ENCODE measurements at regions not wholly inside any gene's neighbourhood (a gene's known extent, or its start where the extent isn't known, plus 50 kb on each side); places are given as distances from the start of the nearest gene placed in this dataset.

DNA sequence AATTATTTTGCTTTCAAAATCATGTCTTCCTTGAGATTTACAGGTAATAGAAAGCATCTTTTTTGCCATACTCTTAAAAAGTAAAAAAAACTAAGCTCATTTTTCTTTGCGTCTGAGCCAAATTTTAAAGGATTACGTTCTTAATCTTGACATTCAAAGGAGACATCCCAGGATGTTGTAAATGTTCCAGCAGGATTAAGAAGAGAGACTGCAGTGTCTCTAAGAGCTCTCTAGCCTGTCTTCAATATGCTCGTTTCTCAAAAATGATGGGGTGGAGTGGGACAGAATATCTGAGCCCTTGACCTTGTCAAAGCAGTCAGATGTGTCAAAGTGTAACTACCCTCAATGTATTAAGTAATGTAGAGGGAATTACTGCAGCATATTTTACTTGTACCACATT, 363.3 kb downstream of the PCDH7 start:
- H3K9me3 ChIP-seq: no peaks in the 10 kb centered on the region
- no peaks in the 10 kb centered on the region for H3K36me3 ChIP-seq
- H3K4me1 ChIP-seq: no peaks in the 10 kb centered on the region
- no peak overlapping the region for H3K4me3 ChIP-seq
- H3K27ac ChIP-seq: no peak overlapping the region
- H3K27me3 ChIP-seq: no peaks in the 10 kb centered on the region
- TF ChIP-seq POLR2AphosphoS5 (IDR thresholded peaks at IDR 0.05): no peak
- TF ChIP-seq POLR2A (IDR thresholded peaks at IDR 0.05): no peak
- TF ChIP-seq, protein P1, sequence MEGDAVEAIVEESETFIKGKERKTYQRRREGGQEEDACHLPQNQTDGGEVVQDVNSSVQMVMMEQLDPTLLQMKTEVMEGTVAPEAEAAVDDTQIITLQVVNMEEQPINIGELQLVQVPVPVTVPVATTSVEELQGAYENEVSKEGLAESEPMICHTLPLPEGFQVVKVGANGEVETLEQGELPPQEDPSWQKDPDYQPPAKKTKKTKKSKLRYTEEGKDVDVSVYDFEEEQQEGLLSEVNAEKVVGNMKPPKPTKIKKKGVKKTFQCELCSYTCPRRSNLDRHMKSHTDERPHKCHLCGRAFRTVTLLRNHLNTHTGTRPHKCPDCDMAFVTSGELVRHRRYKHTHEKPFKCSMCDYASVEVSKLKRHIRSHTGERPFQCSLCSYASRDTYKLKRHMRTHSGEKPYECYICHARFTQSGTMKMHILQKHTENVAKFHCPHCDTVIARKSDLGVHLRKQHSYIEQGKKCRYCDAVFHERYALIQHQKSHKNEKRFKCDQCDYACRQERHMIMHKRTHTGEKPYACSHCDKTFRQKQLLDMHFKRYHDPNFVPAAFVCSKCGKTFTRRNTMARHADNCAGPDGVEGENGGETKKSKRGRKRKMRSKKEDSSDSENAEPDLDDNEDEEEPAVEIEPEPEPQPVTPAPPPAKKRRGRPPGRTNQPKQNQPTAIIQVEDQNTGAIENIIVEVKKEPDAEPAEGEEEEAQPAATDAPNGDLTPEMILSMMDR (IDR thresholded peaks at IDR 0.05): no peak
- intact Hi-C loops (cut with DNase I; ENCODE audit: low total_unique reads): no loop called here
- DNase-seq (ENCODE audit: low spot score in 2 of 2): no peak

DNA sequence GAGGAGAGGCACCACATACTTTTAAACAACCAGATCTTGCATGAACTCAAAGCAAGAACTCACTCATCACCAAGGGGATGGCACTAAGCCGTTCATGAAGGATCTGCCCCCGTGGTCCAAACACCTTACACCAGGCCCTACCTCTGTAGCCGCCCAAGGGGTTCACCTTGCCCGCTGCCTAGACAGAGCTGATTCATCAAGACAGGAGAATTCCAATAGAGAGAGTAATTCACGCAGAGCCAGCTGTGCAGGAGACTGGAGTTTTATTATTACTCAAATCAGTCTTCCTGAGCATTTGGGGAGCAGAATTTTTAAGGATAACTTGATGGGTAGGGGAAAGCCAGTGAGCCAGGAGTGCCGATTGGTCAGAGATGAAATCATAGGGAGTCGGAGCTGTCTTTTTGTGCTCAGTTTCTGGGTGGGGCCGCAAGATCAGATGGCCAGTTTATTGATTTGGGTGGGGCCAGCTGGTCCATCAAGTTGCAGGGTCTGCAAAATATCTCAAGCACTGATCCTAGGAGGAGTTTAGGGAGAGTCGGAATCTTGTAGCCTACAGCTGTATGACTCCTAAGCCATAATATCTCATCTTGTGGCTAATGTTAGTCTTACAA, 364.7 kb downstream of the PCDH7 start:
- Histone ChIP-seq H3K27me3 (no peaks in the 10 kb centered on the region), H3K36me3 (no peaks in the 10 kb centered on the region), H3K27ac (no peak overlapping the region), H3K4me3 (no peak overlapping the region), H3K4me1 (no peaks in the 10 kb centered on the region), H3K9me3 (no peaks in the 10 kb centered on the region)
- intact Hi-C loops (cut with DNase I; ENCODE audit: low total_unique reads): no loop called here
- no peak for DNase-seq (ENCODE audit: low spot score in 2 of 2)
- no peak for TF ChIP-seq POLR2AphosphoS5 (IDR thresholded peaks at IDR 0.05)
- TF ChIP-seq POLR2A (IDR thresholded peaks at IDR 0.05): no peak
- TF ChIP-seq, protein P1 (IDR thresholded peaks at IDR 0.05): no peak

DNA sequence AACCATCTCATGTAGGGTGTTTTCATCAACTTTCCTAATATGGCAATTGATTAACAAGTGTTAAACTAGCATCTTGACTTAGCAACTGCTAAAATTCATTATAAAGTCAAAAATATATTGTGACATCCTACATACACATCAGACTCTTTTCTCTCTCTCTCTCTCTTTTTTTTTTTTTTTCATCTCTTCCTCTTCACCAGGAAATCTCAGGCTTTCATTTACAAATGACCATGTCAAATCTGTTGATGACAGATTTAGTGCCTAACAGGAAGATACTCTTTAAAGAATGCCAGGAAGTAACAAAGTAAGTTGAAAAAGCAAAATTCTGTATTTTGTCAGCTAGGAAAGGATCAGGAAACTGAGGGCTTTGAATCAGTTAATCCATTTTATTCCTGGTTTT, 365.5 kb downstream of the PCDH7 start:
- intact Hi-C loops (cut with DNase I; ENCODE audit: low total_unique reads): no loop called here
- no peaks in the 10 kb centered on the region for H3K4me1 ChIP-seq
- no peaks in the 10 kb centered on the region for H3K9me3 ChIP-seq
- no peak overlapping the region for H3K4me3 ChIP-seq
- H3K27ac ChIP-seq: no peak overlapping the region
- no peaks in the 10 kb centered on the region for H3K27me3 ChIP-seq
- DNase-seq (ENCODE audit: low spot score in 2 of 2): no peak
- no peak for TF ChIP-seq POLR2A (IDR thresholded peaks at IDR 0.05)
- no peaks in the 10 kb centered on the region for H3K36me3 ChIP-seq

DNA sequence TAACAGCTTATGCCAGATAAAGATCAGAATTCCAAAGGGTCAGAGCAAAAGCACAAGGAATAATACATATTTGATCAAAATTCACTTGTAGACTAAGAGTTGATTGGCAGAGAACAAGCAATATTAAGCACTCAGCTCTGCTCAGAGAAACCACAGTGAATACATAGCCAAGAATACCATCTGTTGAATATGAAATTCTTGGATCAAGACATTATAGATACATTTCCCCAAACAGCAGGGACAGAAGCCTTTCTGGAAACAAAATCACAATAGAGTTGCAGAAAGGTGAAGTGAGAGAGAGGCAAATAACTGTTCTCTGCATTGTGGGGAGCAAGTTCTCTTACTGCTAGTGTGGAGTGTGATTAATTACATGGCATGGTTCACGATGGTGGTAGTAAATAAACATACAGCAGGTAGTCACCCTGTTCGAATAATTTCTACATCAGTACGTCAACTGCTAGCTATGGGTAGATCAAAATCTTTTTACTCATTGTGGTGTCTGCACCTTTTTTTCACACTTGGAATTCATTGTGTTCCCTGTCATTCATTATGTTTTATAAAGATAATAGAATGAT, 366.7 kb downstream of the PCDH7 start:
- Histone ChIP-seq H3K36me3 (no peaks in the 10 kb centered on the region), H3K27me3 (no peaks in the 10 kb centered on the region), H3K4me3 (no peak overlapping the region), H3K9me3 (no peaks in the 10 kb centered on the region), H3K4me1 (no peaks in the 10 kb centered on the region), H3K27ac (no peak overlapping the region)
- TF ChIP-seq POLR2AphosphoS5 (IDR thresholded peaks at IDR 0.05) (no peak), POLR2A (IDR thresholded peaks at IDR 0.05) (no peak)
- TF ChIP-seq, protein P1 (IDR thresholded peaks at IDR 0.05): no peak
- intact Hi-C loops (cut with DNase I; ENCODE audit: low total_unique reads): no loop called here
- DNase-seq (ENCODE audit: low spot score in 2 of 2): no peak

DNA sequence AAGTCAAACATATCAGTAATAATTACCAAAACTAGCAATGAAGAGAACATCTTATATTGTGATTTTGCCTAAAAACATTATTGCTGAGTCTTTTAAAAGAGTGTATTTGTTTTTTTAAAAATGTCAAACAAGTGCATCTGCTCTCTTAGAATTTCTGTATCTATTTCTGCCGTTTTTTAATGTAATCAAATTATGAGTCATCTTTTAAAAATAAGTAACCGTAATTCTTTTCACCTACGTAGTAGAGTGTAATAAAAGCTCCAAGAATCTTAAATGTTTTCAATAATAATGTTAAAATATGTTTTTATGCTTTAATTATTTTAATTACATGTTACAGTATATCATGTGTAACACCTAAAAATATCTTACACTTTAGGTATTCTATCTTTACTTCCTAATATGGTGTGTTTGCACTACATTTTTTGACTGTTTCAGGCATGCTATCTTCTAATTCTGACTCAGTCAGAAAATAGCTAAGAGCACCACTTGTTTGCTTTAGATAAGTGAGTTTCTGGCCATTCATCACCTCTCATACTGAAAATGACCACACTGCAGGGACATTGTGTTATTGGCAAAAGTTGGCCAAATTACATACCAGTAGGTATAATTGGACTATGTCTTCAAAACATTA, 368.5 kb downstream of the PCDH7 start:
- TF ChIP-seq POLR2A (IDR thresholded peaks at IDR 0.05): no peak
- TF ChIP-seq, protein P1 (IDR thresholded peaks at IDR 0.05): no peak
- TF ChIP-seq POLR2AphosphoS5 (IDR thresholded peaks at IDR 0.05): no peak
- no peak overlapping the region for H3K27ac ChIP-seq
- DNase-seq (ENCODE audit: low spot score in 2 of 2): no peak
- no peaks in the 10 kb centered on the region for H3K36me3 ChIP-seq
- H3K9me3 ChIP-seq: no peaks in the 10 kb centered on the region
- H3K4me3 ChIP-seq: no peak overlapping the region
- intact Hi-C loops (cut with DNase I; ENCODE audit: low total_unique reads): no loop called here
- no peaks in the 10 kb centered on the region for H3K4me1 ChIP-seq
- no peaks in the 10 kb centered on the region for H3K27me3 ChIP-seq
